GM12892 (cell line): ENCODE measurements at regions not wholly inside any gene's neighbourhood (a gene's known extent, or its start where the extent isn't known, plus 50 kb on each side); places are given as distances from the start of the nearest gene placed in this dataset.

Source experiments
- POLR2A ChIP-seq: IDR thresholded peaks from 2 replicates; pipeline ENCODE4 v1.6.1; 2011; ENCODE audit warnings: low read depth, low read length, control low read depth
- POLR2AphosphoS5 ChIP-seq: IDR thresholded peaks from 2 replicates; pipeline ENCODE4 v1.6.1; 2011; ENCODE audit warnings: low read depth, low read length, control low read depth

DNA sequence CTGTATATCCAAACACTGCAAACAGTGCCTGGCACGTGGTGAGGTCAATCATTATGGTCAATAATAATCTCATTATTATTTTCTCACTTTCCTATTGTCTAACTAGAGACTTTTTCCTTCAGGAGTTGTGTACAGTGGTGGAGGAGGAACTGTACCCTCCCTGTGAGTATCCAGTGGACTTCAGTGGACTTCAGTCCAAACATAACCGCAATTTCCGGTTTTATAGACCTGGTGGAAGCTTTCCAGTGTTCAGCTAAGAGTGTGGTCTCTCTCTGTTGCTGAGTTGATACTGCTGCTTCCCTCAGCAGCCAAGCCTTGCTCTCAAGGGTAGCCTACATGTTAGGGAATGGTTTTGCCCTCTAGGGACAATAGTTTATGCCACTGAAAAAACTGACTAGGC is 447.1 kb downstream of the TMEM182 start:
- TF ChIP-seq POLR2AphosphoS5 (no peak), POLR2A (no peak)
